ENCODE measurements at regions not wholly inside any gene's neighbourhood (a gene's known extent, or its start where the extent isn't known, plus 50 kb on each side); places are given as distances from the start of the nearest gene placed in this dataset.

DNA sequence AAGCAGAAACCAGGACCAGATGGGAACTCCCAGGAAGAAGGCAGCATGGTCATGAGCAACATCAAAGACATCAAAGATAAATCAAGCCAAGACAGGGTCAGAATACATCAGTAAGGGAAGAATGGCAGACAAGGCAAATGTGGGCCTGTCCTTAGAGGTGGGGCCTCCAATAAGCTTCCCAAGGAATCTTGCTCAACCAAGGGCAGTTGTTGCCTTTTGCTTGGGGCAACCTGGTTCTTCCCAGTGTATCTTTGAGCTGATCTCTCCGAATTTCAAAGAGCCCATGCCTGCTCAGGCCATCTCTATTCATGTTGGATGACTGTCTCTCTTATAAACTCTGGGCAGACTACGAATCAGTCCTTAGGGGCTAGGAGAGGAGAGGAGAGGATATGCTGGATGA is 68.4 kb upstream of the HABP2 start:
- H3K4me3 ChIP-seq: no peak overlapping the region
- no peak overlapping the region for H3K4me3 Mint-ChIP-seq
- no peak overlapping the region for H2AFZ ChIP-seq
- H3K27me3 ChIP-seq (ENCODE audit: insufficient read depth): no peaks in the 10 kb centered on the region
- peaks cover 4% of the 10 kb centered on the region for H3K27me3 Mint-ChIP-seq (ENCODE audit: insufficient read depth, low read depth, poor library complexity)
- TF ChIP-seq, protein P1, sequence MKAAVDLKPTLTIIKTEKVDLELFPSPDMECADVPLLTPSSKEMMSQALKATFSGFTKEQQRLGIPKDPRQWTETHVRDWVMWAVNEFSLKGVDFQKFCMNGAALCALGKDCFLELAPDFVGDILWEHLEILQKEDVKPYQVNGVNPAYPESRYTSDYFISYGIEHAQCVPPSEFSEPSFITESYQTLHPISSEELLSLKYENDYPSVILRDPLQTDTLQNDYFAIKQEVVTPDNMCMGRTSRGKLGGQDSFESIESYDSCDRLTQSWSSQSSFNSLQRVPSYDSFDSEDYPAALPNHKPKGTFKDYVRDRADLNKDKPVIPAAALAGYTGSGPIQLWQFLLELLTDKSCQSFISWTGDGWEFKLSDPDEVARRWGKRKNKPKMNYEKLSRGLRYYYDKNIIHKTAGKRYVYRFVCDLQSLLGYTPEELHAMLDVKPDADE (IDR thresholded peaks at IDR 0.05): no peak
- H3K9me2 ChIP-seq (ENCODE audit: insufficient read depth): 0 out of 2 replicates have a peak, but pooled peaks cover 4% of the 10 kb centered on the region
- no peaks in the 10 kb centered on the region for H3K79me2 ChIP-seq (replicated peaks; ENCODE audit: insufficient read depth)
- DNase-seq (ENCODE audit: low spot score) (no peak), ATAC-seq (no peak)
- H3K36me3 Mint-ChIP-seq (ENCODE audit: low read depth): peaks cover 13% of the 10 kb centered on the region; the same call in 2 of the 3 replicates
- H4K20me1 ChIP-seq (replicated peaks; ENCODE audit: insufficient read depth): no peaks in the 10 kb centered on the region
- no peaks in the 10 kb centered on the region for H3K4me1 ChIP-seq (ENCODE audit: insufficient read depth)
- no peak overlapping the region for H3K27ac ChIP-seq (ENCODE audit: low read depth)
- H3K4me2 ChIP-seq: no peak overlapping the region
- H3K4me1 Mint-ChIP-seq: no peaks in the 10 kb centered on the region
- no peak overlapping the region for H3K27ac Mint-ChIP-seq
- H3K9me3 Mint-ChIP-seq: peaks cover 27% of the 10 kb centered on the region
- no peaks in the 10 kb centered on the region for H3F3A ChIP-seq (replicated peaks; ENCODE audit: low read depth)
- peaks cover 1% of the 10 kb centered on the region for H3K36me3 ChIP-seq (ENCODE audit: insufficient read depth)

GRCh38 chr10:113485736-113486135 is 67.1 kb upstream of the HABP2 start:
- H3K27me3 ChIP-seq (ENCODE audit: insufficient read depth): no peaks in the 10 kb centered on the region
- H3K27ac ChIP-seq (ENCODE audit: low read depth): no peak overlapping the region
- Mint-ChIP-seq H3K4me3 (no peak overlapping the region), H3K27ac (no peak overlapping the region), H3K27me3 (ENCODE audit: insufficient read depth, low read depth, poor library complexity) (peaks cover 4% of the 10 kb centered on the region), H3K4me1 (no peaks in the 10 kb centered on the region), H3K36me3 (ENCODE audit: low read depth) (peaks cover under 1% of the 10 kb centered on the region; the same call in 1 of the 3 replicates), H3K9me3 (peaks cover 15% of the 10 kb centered on the region)
- H3K4me1 ChIP-seq (ENCODE audit: insufficient read depth): no peaks in the 10 kb centered on the region
- ATAC-seq (no peak), DNase-seq (ENCODE audit: low spot score) (no peak)
- H3K4me3 ChIP-seq: no peak overlapping the region
- 0 out of 2 replicates have a peak, but pooled peaks cover 4% of the 10 kb centered on the region for H3K9me2 ChIP-seq (ENCODE audit: insufficient read depth)
- H3F3A ChIP-seq (replicated peaks; ENCODE audit: low read depth): no peaks in the 10 kb centered on the region
- no peak overlapping the region for H2AFZ ChIP-seq
- no peaks in the 10 kb centered on the region for H3K79me2 ChIP-seq (replicated peaks; ENCODE audit: insufficient read depth)
- H3K4me2 ChIP-seq: no peak overlapping the region
- H4K20me1 ChIP-seq (replicated peaks; ENCODE audit: insufficient read depth): no peaks in the 10 kb centered on the region
- no peaks in the 10 kb centered on the region for H3K36me3 ChIP-seq (ENCODE audit: insufficient read depth)
- TF ChIP-seq, protein P2, sequence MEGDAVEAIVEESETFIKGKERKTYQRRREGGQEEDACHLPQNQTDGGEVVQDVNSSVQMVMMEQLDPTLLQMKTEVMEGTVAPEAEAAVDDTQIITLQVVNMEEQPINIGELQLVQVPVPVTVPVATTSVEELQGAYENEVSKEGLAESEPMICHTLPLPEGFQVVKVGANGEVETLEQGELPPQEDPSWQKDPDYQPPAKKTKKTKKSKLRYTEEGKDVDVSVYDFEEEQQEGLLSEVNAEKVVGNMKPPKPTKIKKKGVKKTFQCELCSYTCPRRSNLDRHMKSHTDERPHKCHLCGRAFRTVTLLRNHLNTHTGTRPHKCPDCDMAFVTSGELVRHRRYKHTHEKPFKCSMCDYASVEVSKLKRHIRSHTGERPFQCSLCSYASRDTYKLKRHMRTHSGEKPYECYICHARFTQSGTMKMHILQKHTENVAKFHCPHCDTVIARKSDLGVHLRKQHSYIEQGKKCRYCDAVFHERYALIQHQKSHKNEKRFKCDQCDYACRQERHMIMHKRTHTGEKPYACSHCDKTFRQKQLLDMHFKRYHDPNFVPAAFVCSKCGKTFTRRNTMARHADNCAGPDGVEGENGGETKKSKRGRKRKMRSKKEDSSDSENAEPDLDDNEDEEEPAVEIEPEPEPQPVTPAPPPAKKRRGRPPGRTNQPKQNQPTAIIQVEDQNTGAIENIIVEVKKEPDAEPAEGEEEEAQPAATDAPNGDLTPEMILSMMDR (conservative IDR thresholded peaks at IDR 0.05; ENCODE audit: low read depth in 2 of 2): no peak
- TF ChIP-seq REST (IDR thresholded peaks at IDR 0.05; ENCODE audit: unreplicated experiment) (no peak), POLR2AphosphoS5 (IDR thresholded peaks at IDR 0.05; ENCODE audit: low read depth) (no peak), STAT1 (IDR thresholded peaks at IDR 0.05; ENCODE audit: unreplicated experiment) (no peak), NANOG (IDR thresholded peaks at IDR 0.05; ENCODE audit: borderline replicate concordance) (no peak), CREB1 (CRISPR knock-in tag; IDR thresholded peaks at IDR 0.05; ENCODE audit: low read depth) (no peak)
- TF ChIP-seq, protein P1 (IDR thresholded peaks at IDR 0.05): no peak
- TF ChIP-seq, protein P3, sequence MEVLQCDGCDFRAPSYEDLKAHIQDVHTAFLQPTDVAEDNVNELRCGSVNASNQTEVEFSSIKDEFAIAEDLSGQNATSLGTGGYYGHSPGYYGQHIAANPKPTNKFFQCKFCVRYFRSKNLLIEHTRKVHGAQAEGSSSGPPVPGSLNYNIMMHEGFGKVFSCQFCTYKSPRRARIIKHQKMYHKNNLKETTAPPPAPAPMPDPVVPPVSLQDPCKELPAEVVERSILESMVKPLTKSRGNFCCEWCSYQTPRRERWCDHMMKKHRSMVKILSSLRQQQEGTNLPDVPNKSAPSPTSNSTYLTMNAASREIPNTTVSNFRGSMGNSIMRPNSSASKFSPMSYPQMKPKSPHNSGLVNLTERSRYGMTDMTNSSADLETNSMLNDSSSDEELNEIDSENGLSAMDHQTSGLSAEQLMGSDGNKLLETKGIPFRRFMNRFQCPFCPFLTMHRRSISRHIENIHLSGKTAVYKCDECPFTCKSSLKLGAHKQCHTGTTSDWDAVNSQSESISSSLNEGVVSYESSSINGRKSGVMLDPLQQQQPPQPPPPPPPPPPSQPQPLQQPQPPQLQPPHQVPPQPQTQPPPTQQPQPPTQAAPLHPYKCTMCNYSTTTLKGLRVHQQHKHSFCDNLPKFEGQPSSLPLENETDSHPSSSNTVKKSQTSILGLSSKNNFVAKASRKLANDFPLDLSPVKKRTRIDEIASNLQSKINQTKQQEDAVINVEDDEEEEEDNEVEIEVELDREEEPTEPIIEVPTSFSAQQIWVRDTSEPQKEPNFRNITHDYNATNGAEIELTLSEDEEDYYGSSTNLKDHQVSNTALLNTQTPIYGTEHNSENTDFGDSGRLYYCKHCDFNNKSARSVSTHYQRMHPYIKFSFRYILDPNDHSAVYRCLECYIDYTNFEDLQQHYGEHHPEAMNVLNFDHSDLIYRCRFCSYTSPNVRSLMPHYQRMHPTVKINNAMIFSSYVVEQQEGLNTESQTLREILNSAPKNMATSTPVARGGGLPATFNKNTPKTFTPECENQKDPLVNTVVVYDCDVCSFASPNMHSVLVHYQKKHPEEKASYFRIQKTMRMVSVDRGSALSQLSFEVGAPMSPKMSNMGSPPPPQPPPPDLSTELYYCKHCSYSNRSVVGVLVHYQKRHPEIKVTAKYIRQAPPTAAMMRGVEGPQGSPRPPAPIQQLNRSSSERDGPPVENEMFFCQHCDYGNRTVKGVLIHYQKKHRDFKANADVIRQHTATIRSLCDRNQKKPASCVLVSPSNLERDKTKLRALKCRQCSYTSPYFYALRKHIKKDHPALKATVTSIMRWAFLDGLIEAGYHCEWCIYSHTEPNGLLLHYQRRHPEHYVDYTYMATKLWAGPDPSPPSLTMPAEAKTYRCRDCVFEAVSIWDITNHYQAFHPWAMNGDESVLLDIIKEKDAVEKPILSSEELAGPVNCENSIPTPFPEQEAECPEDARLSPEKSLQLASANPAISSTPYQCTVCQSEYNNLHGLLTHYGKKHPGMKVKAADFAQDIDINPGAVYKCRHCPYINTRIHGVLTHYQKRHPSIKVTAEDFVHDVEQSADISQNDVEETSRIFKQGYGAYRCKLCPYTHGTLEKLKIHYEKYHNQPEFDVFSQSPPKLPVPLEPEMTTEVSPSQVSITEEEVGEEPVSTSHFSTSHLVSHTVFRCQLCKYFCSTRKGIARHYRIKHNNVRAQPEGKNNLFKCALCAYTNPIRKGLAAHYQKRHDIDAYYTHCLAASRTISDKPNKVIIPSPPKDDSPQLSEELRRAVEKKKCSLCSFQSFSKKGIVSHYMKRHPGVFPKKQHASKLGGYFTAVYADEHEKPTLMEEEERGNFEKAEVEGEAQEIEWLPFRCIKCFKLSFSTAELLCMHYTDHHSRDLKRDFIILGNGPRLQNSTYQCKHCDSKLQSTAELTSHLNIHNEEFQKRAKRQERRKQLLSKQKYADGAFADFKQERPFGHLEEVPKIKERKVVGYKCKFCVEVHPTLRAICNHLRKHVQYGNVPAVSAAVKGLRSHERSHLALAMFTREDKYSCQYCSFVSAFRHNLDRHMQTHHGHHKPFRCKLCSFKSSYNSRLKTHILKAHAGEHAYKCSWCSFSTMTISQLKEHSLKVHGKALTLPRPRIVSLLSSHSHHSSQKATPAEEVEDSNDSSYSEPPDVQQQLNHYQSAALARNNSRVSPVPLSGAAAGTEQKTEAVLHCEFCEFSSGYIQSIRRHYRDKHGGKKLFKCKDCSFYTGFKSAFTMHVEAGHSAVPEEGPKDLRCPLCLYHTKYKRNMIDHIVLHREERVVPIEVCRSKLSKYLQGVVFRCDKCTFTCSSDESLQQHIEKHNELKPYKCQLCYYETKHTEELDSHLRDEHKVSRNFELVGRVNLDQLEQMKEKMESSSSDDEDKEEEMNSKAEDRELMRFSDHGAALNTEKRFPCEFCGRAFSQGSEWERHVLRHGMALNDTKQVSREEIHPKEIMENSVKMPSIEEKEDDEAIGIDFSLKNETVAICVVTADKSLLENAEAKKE (CRISPR knock-in tag; IDR thresholded peaks at IDR 0.05): no peak
